Endodermal cell (in vitro differentiated cells): ENCODE measurements at regions not wholly inside any gene's neighbourhood (a gene's known extent, or its start where the extent isn't known, plus 50 kb on each side); places are given as distances from the start of the nearest gene placed in this dataset.

Experiments used
- DNase-seq: peaks from one replicate; pipeline ENCODE4 v3.0.0-alpha.2; 2017
- H3K27ac ChIP-seq: 2 replicates; pipeline ENCODE4 v1.5.1; 2013; ENCODE audit warnings: mild to moderate bottlenecking, low read depth, low read length, moderate library complexity
- H3K27me3 ChIP-seq: 2 replicates; pipeline ENCODE4 v1.6.1; 2013; ENCODE audit warnings: mild to moderate bottlenecking, low read length, moderate library complexity; ENCODE audit not compliant: insufficient read depth, control insufficient read depth, poor library complexity, severe bottlenecking
- H3K36me3 ChIP-seq: 2 replicates; pipeline ENCODE4 v1.7.0; 2013; ENCODE audit warnings: mild to moderate bottlenecking, low read length, moderate library complexity; ENCODE audit not compliant: control insufficient read depth, insufficient read depth
- H3K4me1 ChIP-seq: one replicate; pipeline ENCODE4 v1.7.0; 2013; ENCODE audit warnings: low read length; ENCODE audit not compliant: control insufficient read depth, insufficient read depth
- H3K4me3 ChIP-seq: 2 replicates; pipeline ENCODE4 v1.5.1; 2013; ENCODE audit warnings: mild to moderate bottlenecking, low read length, moderate library complexity
- H3K9ac ChIP-seq: 2 replicates; pipeline ENCODE4 v1.6.1; 2013; ENCODE audit warnings: mild to moderate bottlenecking, low read length, moderate library complexity; ENCODE audit not compliant: poor library complexity, severe bottlenecking; ENCODE audit errors: extremely low read depth
- H3K9me3 ChIP-seq: 2 replicates; pipeline ENCODE4 v1.6.1; 2013; ENCODE audit warnings: mild to moderate bottlenecking, low read length, moderate library complexity; ENCODE audit not compliant: control insufficient read depth
- H3K27ac Mint-ChIP-seq: 2 replicates; pipeline ENCODE4 v1.8.0; 2020; ENCODE audit warnings: mixed read lengths
- H3K27me3 Mint-ChIP-seq: 2 replicates; pipeline ENCODE4 v1.8.0; 2021; ENCODE audit warnings: mild to moderate bottlenecking, mixed read lengths; ENCODE audit not compliant: insufficient read depth
- H3K36me3 Mint-ChIP-seq: 2 replicates; pipeline ENCODE4 v1.8.0; 2020; ENCODE audit warnings: low read depth, mixed read lengths
- H3K4me1 Mint-ChIP-seq: 2 replicates; pipeline ENCODE4 v1.8.0; 2020; ENCODE audit warnings: mixed read lengths
- H3K4me3 Mint-ChIP-seq: 2 replicates; pipeline ENCODE4 v1.8.0; 2020; ENCODE audit warnings: mild to moderate bottlenecking, moderate library complexity, mixed read lengths
- H3K9me3 Mint-ChIP-seq: 2 replicates; pipeline ENCODE4 v1.8.0; 2020; ENCODE audit warnings: mild to moderate bottlenecking, mixed read lengths
- CTCF ChIP-seq: fragments of 200-600 bp; sonication (generic); conservative IDR thresholded peaks from 2 replicates; pipeline ENCODE4 v1.5.0; 2021; ENCODE audit warnings: antibody characterized with exemption, mild to moderate bottlenecking
- WGBS, 2 experiments: methylation state at CpG; one replicate each; pipeline versions ENCODE4 v1.1.5 to v1.1.7; 2013; ENCODE audit warnings: missing lambda C conversion rate in 2 of 2, mixed read lengths in 1 of 2; ENCODE audit not compliant: insufficient coverage in 1 of 2, insufficient read length in 1 of 2; 5-methylcytosine and 5-hydroxymethylcytosine counted together

- no peaks in the 10 kb centered on the region for H3K27me3 Mint-ChIP-seq
- Histone ChIP-seq H3K4me1 (no peaks in the 10 kb centered on the region), H3K27me3 (no peaks in the 10 kb centered on the region), H3K9me3 (no peaks in the 10 kb centered on the region), H3K27ac (no peak overlapping the region), H3K36me3 (no peaks in the 10 kb centered on the region), H3K4me3 (no peak overlapping the region), H3K9ac (no peak overlapping the region)
- no peaks in the 10 kb centered on the region for H3K36me3 Mint-ChIP-seq
- H3K27ac Mint-ChIP-seq: no peak overlapping the region
- WGBS, 2 experiments: 80 to 97% methylated on average over 1 to 2 of the region's 2 CpGs
- TF ChIP-seq CTCF: no peak
- no peak overlapping the region for H3K4me3 Mint-ChIP-seq
- peaks cover 6% of the 10 kb centered on the region for H3K4me1 Mint-ChIP-seq
- no peak for DNase-seq
- H3K9me3 Mint-ChIP-seq: no peaks in the 10 kb centered on the region
Observed at GRCh38 chr7:109322833-109323232, 753.2 kb downstream of the DNAJB9 start.

- Mint-ChIP-seq H3K4me1 (no peaks in the 10 kb centered on the region), H3K36me3 (no peaks in the 10 kb centered on the region), H3K27me3 (no peaks in the 10 kb centered on the region), H3K4me3 (no peak overlapping the region), H3K9me3 (no peaks in the 10 kb centered on the region), H3K27ac (no peak overlapping the region)
- 81 to 90% methylated on average over 2 to 4 of the region's 4 CpGs for WGBS, 2 experiments
- no peaks in the 10 kb centered on the region for H3K36me3 ChIP-seq
- no peak overlapping the region for H3K4me3 ChIP-seq
- H3K27ac ChIP-seq: no peak overlapping the region
- H3K9me3 ChIP-seq: peaks cover 4% of the 10 kb centered on the region
- H3K27me3 ChIP-seq: no peaks in the 10 kb centered on the region
- no peak for TF ChIP-seq CTCF
- no peak for DNase-seq
- H3K9ac ChIP-seq: no peak overlapping the region
- H3K4me1 ChIP-seq: no peaks in the 10 kb centered on the region
Observed at GRCh38 chr7:109331423-109331822, 761.7 kb downstream of the DNAJB9 start.

GRCh38 chr7:109335951-109336350 is 766.3 kb downstream of the DNAJB9 start:
- DNase-seq: no peak
- WGBS, 2 experiments: 94 to 100% methylated on average over 2 to 3 of the region's 3 CpGs
- H3K9ac ChIP-seq: no peak overlapping the region
- H3K36me3 ChIP-seq: no peaks in the 10 kb centered on the region
- H3K9me3 ChIP-seq: no peaks in the 10 kb centered on the region
- Mint-ChIP-seq H3K27ac (no peak overlapping the region), H3K4me1 (no peaks in the 10 kb centered on the region), H3K4me3 (no peak overlapping the region), H3K27me3 (no peaks in the 10 kb centered on the region), H3K9me3 (no peaks in the 10 kb centered on the region), H3K36me3 (no peaks in the 10 kb centered on the region)
- H3K27me3 ChIP-seq: no peaks in the 10 kb centered on the region
- no peak overlapping the region for H3K4me3 ChIP-seq
- H3K27ac ChIP-seq: no peak overlapping the region
- TF ChIP-seq CTCF: no peak
- H3K4me1 ChIP-seq: no peaks in the 10 kb centered on the region
